ENCODE measurements at regions not wholly inside any gene's neighbourhood (a gene's known extent, or its start where the extent isn't known, plus 50 kb on each side); places are given as distances from the start of the nearest gene placed in this dataset.

DNA sequence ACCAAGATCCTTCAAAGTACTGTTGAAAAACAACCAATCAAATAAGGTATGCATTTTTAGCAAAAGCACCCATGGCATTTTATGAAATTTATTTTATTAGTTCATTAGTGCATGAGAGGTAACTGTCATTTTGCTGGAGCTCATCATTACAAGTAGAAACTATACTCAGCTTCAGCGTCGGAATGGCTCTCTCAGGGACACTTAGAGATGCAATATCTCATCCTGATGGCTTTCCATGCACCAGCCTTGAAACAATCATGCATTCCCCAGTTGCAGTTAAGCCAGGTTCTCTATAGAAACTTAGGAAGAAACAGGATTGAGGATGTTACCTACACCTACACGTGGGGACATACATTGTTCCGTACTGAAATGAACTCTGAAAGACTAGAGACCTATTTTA lies 219.5 kb downstream of the GALR1 start:
- TF ChIP-seq POLR2A (IDR thresholded peaks at IDR 0.05; ENCODE audit: extremely low read depth, insufficient read length) = no peak
- TF ChIP-seq, protein P1, sequence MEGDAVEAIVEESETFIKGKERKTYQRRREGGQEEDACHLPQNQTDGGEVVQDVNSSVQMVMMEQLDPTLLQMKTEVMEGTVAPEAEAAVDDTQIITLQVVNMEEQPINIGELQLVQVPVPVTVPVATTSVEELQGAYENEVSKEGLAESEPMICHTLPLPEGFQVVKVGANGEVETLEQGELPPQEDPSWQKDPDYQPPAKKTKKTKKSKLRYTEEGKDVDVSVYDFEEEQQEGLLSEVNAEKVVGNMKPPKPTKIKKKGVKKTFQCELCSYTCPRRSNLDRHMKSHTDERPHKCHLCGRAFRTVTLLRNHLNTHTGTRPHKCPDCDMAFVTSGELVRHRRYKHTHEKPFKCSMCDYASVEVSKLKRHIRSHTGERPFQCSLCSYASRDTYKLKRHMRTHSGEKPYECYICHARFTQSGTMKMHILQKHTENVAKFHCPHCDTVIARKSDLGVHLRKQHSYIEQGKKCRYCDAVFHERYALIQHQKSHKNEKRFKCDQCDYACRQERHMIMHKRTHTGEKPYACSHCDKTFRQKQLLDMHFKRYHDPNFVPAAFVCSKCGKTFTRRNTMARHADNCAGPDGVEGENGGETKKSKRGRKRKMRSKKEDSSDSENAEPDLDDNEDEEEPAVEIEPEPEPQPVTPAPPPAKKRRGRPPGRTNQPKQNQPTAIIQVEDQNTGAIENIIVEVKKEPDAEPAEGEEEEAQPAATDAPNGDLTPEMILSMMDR (IDR thresholded peaks at IDR 0.05; ENCODE audit: low read depth, low read length) = no peak
